Ishikawa (cell line): ENCODE measurements at regions not wholly inside any gene's neighbourhood (a gene's known extent, or its start where the extent isn't known, plus 50 kb on each side); places are given as distances from the start of the nearest gene placed in this dataset.

Experiments
- CEBPB ChIP-seq: IDR thresholded peaks from 2 replicates; pipeline ENCODE4 v1.6.1; 2012
- CREB1 ChIP-seq: IDR thresholded peaks from 2 replicates; pipeline ENCODE4 v1.6.1; 2012; ENCODE audit warnings: low read depth
- EGR1 ChIP-seq: IDR thresholded peaks from 2 replicates; pipeline ENCODE4 v1.6.1; 2012
- EP300 ChIP-seq: IDR thresholded peaks from 2 replicates; pipeline ENCODE4 v1.6.1; 2012; ENCODE audit warnings: borderline replicate concordance
- FOXM1 ChIP-seq: IDR thresholded peaks from 2 replicates; pipeline ENCODE4 v1.6.1; 2012; ENCODE audit warnings: low read depth, borderline replicate concordance
- MAX ChIP-seq: IDR thresholded peaks from 2 replicates; pipeline ENCODE4 v1.6.1; 2012
- NFIC ChIP-seq: IDR thresholded peaks from 2 replicates; pipeline ENCODE4 v1.6.1; 2012
- RAD21 ChIP-seq: IDR thresholded peaks from 2 replicates; pipeline ENCODE4 v1.6.1; 2012; ENCODE audit warnings: low read depth
- REST ChIP-seq: IDR thresholded peaks from 2 replicates; pipeline ENCODE4 v1.6.1; 2012; ENCODE audit warnings: low read depth, mild to moderate bottlenecking
- TAF1 ChIP-seq: IDR thresholded peaks from 2 replicates; pipeline ENCODE4 v1.6.1; 2012; ENCODE audit warnings: low read depth, mild to moderate bottlenecking
- TCF12 ChIP-seq: IDR thresholded peaks from 2 replicates; pipeline ENCODE4 v1.6.1; 2012; ENCODE audit warnings: low read depth
- TEAD4 ChIP-seq: IDR thresholded peaks from 2 replicates; pipeline ENCODE4 v1.6.1; 2012
- USF1 ChIP-seq: IDR thresholded peaks from 2 replicates; pipeline ENCODE4 v1.6.1; 2012
- YY1 ChIP-seq: IDR thresholded peaks from 2 replicates; pipeline ENCODE4 v1.6.1; 2012; ENCODE audit warnings: low read depth
- ZBTB7A ChIP-seq: IDR thresholded peaks from 2 replicates; pipeline ENCODE4 v1.6.1; 2012; ENCODE audit warnings: low read depth

- TF ChIP-seq ZBTB7A (no peak), EP300 (no peak)
These were observed 192.6 kb upstream of the NECTIN1 start for GRCh38 chr11:119921571-119921970.

DNA sequence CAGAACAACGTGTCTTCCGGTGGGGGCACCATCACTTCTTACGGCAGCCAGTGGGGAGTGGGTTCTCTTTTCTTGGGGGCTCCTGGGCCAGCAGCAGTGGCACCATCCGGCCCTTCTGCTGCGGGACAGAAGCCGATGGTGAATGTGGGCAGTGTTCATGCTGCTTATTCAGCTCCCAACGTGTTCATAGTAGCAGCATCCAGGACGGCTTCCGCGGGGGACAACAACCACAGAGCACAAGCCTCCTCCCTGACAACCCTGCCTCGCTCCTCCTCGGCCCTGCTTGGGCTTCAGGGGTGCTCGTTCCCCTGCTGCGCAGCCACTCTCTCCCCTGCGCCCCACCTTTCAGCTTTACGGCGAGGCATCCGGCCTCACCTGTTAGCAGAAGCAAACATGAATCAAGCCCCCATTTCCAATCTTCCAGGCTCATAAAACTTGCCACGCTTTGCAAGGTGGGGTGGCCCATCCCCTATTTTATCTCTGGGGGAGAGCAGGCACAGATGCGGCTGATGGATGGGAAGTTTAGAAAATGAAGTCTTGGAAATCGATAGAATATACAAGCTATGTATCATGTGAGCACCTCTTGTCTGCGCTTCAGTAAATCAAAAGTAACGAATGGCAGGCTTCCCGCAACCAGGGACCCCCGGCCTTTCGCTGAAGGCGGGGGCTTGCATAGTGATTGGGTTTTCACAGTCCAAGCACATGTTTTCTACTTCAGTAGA, 191.8 kb upstream of the NECTIN1 start:
- TF ChIP-seq CEBPB = no peak
- TF ChIP-seq EGR1 = no peak
- no peak for TF ChIP-seq TAF1
- no peak for TF ChIP-seq CREB1
- TF ChIP-seq FOXM1 = no peak
- TF ChIP-seq YY1 = no peak
- TF ChIP-seq ZBTB7A = no peak

- TF ChIP-seq MAX (no peak), EP300 (no peak), ZBTB7A (no peak), RAD21 (no peak), REST (no peak), YY1 (no peak)
These were observed 190.7 kb upstream of the NECTIN1 start for GRCh38 chr11:119919656-119920055.

DNA sequence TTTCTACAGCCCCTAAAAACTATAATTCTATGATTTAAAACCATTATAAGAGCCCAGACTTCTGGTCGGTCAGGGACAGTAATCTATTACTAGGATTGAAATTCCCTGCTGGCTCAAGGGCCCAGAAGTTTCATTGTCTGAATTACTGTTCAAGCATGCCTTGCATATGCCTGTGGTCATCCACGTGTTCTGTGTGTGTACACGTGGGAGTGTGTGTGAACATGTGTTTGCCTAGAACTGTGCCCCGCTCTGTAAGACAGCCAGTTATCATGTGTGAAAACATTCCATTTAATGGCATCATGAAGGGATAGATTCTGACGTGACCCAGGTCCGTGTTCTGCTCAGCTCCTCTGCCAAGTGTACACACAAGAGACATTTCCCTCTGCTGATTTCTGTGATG, 189.3 kb upstream of the NECTIN1 start:
- TF ChIP-seq EGR1 = no peak

- TF ChIP-seq CREB1 = no peak
- TF ChIP-seq FOXM1 = no peak
- no peak for TF ChIP-seq REST
- no peak for TF ChIP-seq TCF12
- no peak for TF ChIP-seq YY1
- TF ChIP-seq EGR1 = no peak
- TF ChIP-seq CEBPB = no peak
- no peak for TF ChIP-seq USF1
These were observed 187.6 kb upstream of the NECTIN1 start for GRCh38 chr11:119916568-119916967.

GRCh38 chr11:119912229-119912628, 183.2 kb upstream of the NECTIN1 start:
- TF ChIP-seq TEAD4 = no peak
- TF ChIP-seq NFIC = no peak
- no peak for TF ChIP-seq EP300
- TF ChIP-seq FOXM1 = no peak
- TF ChIP-seq CREB1 = no peak

GRCh38 chr11:119910650-119911049, 181.7 kb upstream of the NECTIN1 start:
- no peak for TF ChIP-seq TAF1
- TF ChIP-seq CREB1 = no peak
- no peak for TF ChIP-seq EP300
- TF ChIP-seq ZBTB7A = no peak
- TF ChIP-seq EGR1 = no peak
- no peak for TF ChIP-seq NFIC
- TF ChIP-seq MAX = no peak
- TF ChIP-seq USF1 = no peak
- TF ChIP-seq FOXM1 = no peak
- TF ChIP-seq TEAD4 = no peak
- TF ChIP-seq CEBPB = no peak
- TF ChIP-seq REST = no peak
- TF ChIP-seq RAD21 = no peak
- no peak for TF ChIP-seq TCF12
- TF ChIP-seq YY1 = no peak
